ENCODE measurements at regions not wholly inside any gene's neighbourhood (a gene's known extent, or its start where the extent isn't known, plus 50 kb on each side); places are given as distances from the start of the nearest gene placed in this dataset.

- Histone ChIP-seq H3K36me3 (replicated peaks in 1 of 2; ENCODE audit: control insufficient read depth in 2 of 2, insufficient read depth in 2 of 2, low read length in 2 of 2) (no peaks in the 10 kb centered on the region), H3K18ac (ENCODE audit: low read length) (no peak overlapping the region), H2BK5ac (ENCODE audit: low read length) (no peak overlapping the region), H4K8ac (ENCODE audit: low read depth, low read length) (no peak overlapping the region), H3K23ac (ENCODE audit: low read depth, low read length, poor library complexity) (no peak overlapping the region), H3K4me3 (ENCODE audit: low read length in 2 of 2) (no peak overlapping the region), H3K14ac (ENCODE audit: low read length) (no peak overlapping the region), H3K9me3 (replicated peaks in 1 of 2; ENCODE audit: control insufficient read depth in 2 of 2, insufficient read depth in 1 of 2, low read depth in 1 of 2, low read length in 2 of 2) (peaks cover 0 to 3% of the 10 kb centered on the region in 2 donors), H3K27me3 (ENCODE audit: control insufficient read depth in 3 of 3, insufficient read depth in 3 of 3, low read depth in 1 of 3, low read length in 3 of 3) (peaks cover 0 to 44% (median 2%) of the 10 kb centered on the region in 3 experiments), H4K91ac (ENCODE audit: low read depth, low read length, poor library complexity) (no peak overlapping the region), H3K4me2 (ENCODE audit: insufficient read depth, low read length, poor library complexity, severe bottlenecking) (no peak overlapping the region), H2AK5ac (ENCODE audit: low read depth, low read length) (no peak overlapping the region), H2BK12ac (ENCODE audit: low read length) (no peak overlapping the region), H3K9ac (ENCODE audit: low read depth, low read length, poor library complexity) (no peak overlapping the region), H3K27ac (replicated peaks; ENCODE audit: low read length) (no peak overlapping the region), H3K4me1 (ENCODE audit: control insufficient read depth in 2 of 2, insufficient read depth in 1 of 2, low read depth in 1 of 2, low read length in 2 of 2) (peaks cover 5 to 13% of the 10 kb centered on the region in 2 donors), H3K4ac (ENCODE audit: low read length) (no peak overlapping the region), H2AFZ (ENCODE audit: low read length) (no peak overlapping the region), H2BK120ac (ENCODE audit: low read depth, low read length) (no peak overlapping the region), H3K79me1 (ENCODE audit: low read depth, low read length) (no peaks in the 10 kb centered on the region), H2BK15ac (ENCODE audit: low read length) (no peak overlapping the region)
- WGBS, 2 donors (ENCODE audit: extremely low coverage in 2 of 2, insufficient read length in 2 of 2, insufficient replicate concordance in 1 of 2), result no CpG with 5 or more reads among the region's 2 CpGs
- no peak for DNase-seq (ENCODE audit: low spot score)
Measured at GRCh38 chr1:22229379-22229778, 86.5 kb upstream of the WNT4 start.

- Histone ChIP-seq H3K27ac (replicated peaks; ENCODE audit: low read length) (no peak overlapping the region), H3K9ac (ENCODE audit: low read depth, low read length, poor library complexity) (no peak overlapping the region), H3K27me3 (ENCODE audit: control insufficient read depth in 3 of 3, insufficient read depth in 3 of 3, low read depth in 1 of 3, low read length in 3 of 3) (peaks cover 0 to 51% (median 11%) of the 10 kb centered on the region in 3 experiments), H4K91ac (ENCODE audit: low read depth, low read length, poor library complexity) (no peak overlapping the region), H3K36me3 (replicated peaks in 1 of 2; ENCODE audit: control insufficient read depth in 2 of 2, insufficient read depth in 2 of 2, low read length in 2 of 2) (no peaks in the 10 kb centered on the region), H3K4me3 (ENCODE audit: low read length in 2 of 2) (no peak overlapping the region), H2AFZ (ENCODE audit: low read length) (no peak overlapping the region), H3K79me1 (ENCODE audit: low read depth, low read length) (no peaks in the 10 kb centered on the region), H3K4me1 (ENCODE audit: control insufficient read depth in 2 of 2, insufficient read depth in 1 of 2, low read depth in 1 of 2, low read length in 2 of 2) (peaks cover 5 to 7% of the 10 kb centered on the region in 2 donors), H3K23ac (ENCODE audit: low read depth, low read length, poor library complexity) (no peak overlapping the region), H3K14ac (ENCODE audit: low read length) (no peak overlapping the region), H2BK15ac (ENCODE audit: low read length) (no peak overlapping the region), H3K18ac (ENCODE audit: low read length) (no peak overlapping the region), H3K4ac (ENCODE audit: low read length) (no peak overlapping the region), H2BK12ac (ENCODE audit: low read length) (no peak overlapping the region), H3K9me3 (replicated peaks in 1 of 2; ENCODE audit: control insufficient read depth in 2 of 2, insufficient read depth in 1 of 2, low read depth in 1 of 2, low read length in 2 of 2) (no peaks in the 10 kb centered on the region), H2BK120ac (ENCODE audit: low read depth, low read length) (no peak overlapping the region), H3K4me2 (ENCODE audit: insufficient read depth, low read length, poor library complexity, severe bottlenecking) (no peak overlapping the region), H2BK5ac (ENCODE audit: low read length) (no peak overlapping the region), H4K8ac (ENCODE audit: low read depth, low read length) (no peak overlapping the region), H2AK5ac (ENCODE audit: low read depth, low read length) (no peak overlapping the region)
- WGBS, 2 donors (ENCODE audit: extremely low coverage in 2 of 2, insufficient read length in 2 of 2, insufficient replicate concordance in 1 of 2), result no CpG with 5 or more reads among the region's 3 CpGs
- no peak for DNase-seq (ENCODE audit: low spot score)
Measured at GRCh38 chr1:22231068-22231593, 88.2 kb upstream of the WNT4 start.

GRCh38 chr1:22231995-22232690 lies 89.2 kb upstream of the WNT4 start:
- peaks cover 0 to 53% (median 18%) of the 10 kb centered on the region in 3 experiments for H3K27me3 ChIP-seq (ENCODE audit: control insufficient read depth in 3 of 3, insufficient read depth in 3 of 3, low read depth in 1 of 3, low read length in 3 of 3)

GRCh38 chr1:22233222-22233621 lies 90.3 kb upstream of the WNT4 start:
- Histone ChIP-seq H2BK5ac (ENCODE audit: low read length) (no peak overlapping the region), H2BK15ac (ENCODE audit: low read length) (no peak overlapping the region), H2BK120ac (ENCODE audit: low read depth, low read length) (no peak overlapping the region), H3K27ac (replicated peaks; ENCODE audit: low read length) (no peak overlapping the region), H2BK12ac (ENCODE audit: low read length) (no peak overlapping the region), H3K79me1 (ENCODE audit: low read depth, low read length) (no peaks in the 10 kb centered on the region), H3K4me2 (ENCODE audit: insufficient read depth, low read length, poor library complexity, severe bottlenecking) (no peak overlapping the region), H3K27me3 (ENCODE audit: control insufficient read depth in 3 of 3, insufficient read depth in 3 of 3, low read depth in 1 of 3, low read length in 3 of 3) (peaks cover 0 to 52% (median 25%) of the 10 kb centered on the region in 3 experiments), H3K14ac (ENCODE audit: low read length) (no peak overlapping the region), H3K23ac (ENCODE audit: low read depth, low read length, poor library complexity) (peak overlapping the region; percentile 25), H3K4me1 (ENCODE audit: control insufficient read depth in 2 of 2, insufficient read depth in 1 of 2, low read depth in 1 of 2, low read length in 2 of 2) (peaks cover 5 to 7% of the 10 kb centered on the region in 2 donors), H3K9me3 (replicated peaks in 1 of 2; ENCODE audit: control insufficient read depth in 2 of 2, insufficient read depth in 1 of 2, low read depth in 1 of 2, low read length in 2 of 2) (no peaks in the 10 kb centered on the region), H4K8ac (ENCODE audit: low read depth, low read length) (no peak overlapping the region), H3K9ac (ENCODE audit: low read depth, low read length, poor library complexity) (no peak overlapping the region), H3K36me3 (replicated peaks in 1 of 2; ENCODE audit: control insufficient read depth in 2 of 2, insufficient read depth in 2 of 2, low read length in 2 of 2) (no peaks in the 10 kb centered on the region), H3K4me3 (ENCODE audit: low read length in 2 of 2) (no peak overlapping the region), H3K18ac (ENCODE audit: low read length) (peak overlapping the region; percentile 11), H3K4ac (ENCODE audit: low read length) (no peak overlapping the region), H2AFZ (ENCODE audit: low read length) (no peak overlapping the region), H4K91ac (ENCODE audit: low read depth, low read length, poor library complexity) (no peak overlapping the region), H2AK5ac (ENCODE audit: low read depth, low read length) (no peak overlapping the region)
- no CpG with 5 or more reads among the region's 5 CpGs for WGBS, 2 donors (ENCODE audit: extremely low coverage in 2 of 2, insufficient read length in 2 of 2, insufficient replicate concordance in 1 of 2)
- no peak for DNase-seq (ENCODE audit: low spot score)

More at GRCh38 chr1:22231995-22232690, 89.2 kb upstream of the WNT4 start:
- H3K27ac ChIP-seq (replicated peaks; ENCODE audit: low read length), result no peak overlapping the region
- no peak overlapping the region for H4K91ac ChIP-seq (ENCODE audit: low read depth, low read length, poor library complexity)
- no peak overlapping the region for H2BK120ac ChIP-seq (ENCODE audit: low read depth, low read length)
- H3K14ac ChIP-seq (ENCODE audit: low read length), result no peak overlapping the region
- H3K36me3 ChIP-seq (replicated peaks in 1 of 2; ENCODE audit: control insufficient read depth in 2 of 2, insufficient read depth in 2 of 2, low read length in 2 of 2), result no peaks in the 10 kb centered on the region
- H3K9ac ChIP-seq (ENCODE audit: low read depth, low read length, poor library complexity), result no peak overlapping the region
- no peaks in the 10 kb centered on the region for H3K79me1 ChIP-seq (ENCODE audit: low read depth, low read length)
- no peak overlapping the region for H2BK5ac ChIP-seq (ENCODE audit: low read length)
- peaks cover 5 to 7% of the 10 kb centered on the region in 2 donors for H3K4me1 ChIP-seq (ENCODE audit: control insufficient read depth in 2 of 2, insufficient read depth in 1 of 2, low read depth in 1 of 2, low read length in 2 of 2)
- no peak overlapping the region for H2AK5ac ChIP-seq (ENCODE audit: low read depth, low read length)
- no peak overlapping the region for H2BK12ac ChIP-seq (ENCODE audit: low read length)
- no peak overlapping the region for H3K4ac ChIP-seq (ENCODE audit: low read length)
- no peak overlapping the region for H2AFZ ChIP-seq (ENCODE audit: low read length)
- H3K4me2 ChIP-seq (ENCODE audit: insufficient read depth, low read length, poor library complexity, severe bottlenecking), result no peak overlapping the region
- no peaks in the 10 kb centered on the region for H3K9me3 ChIP-seq (replicated peaks in 1 of 2; ENCODE audit: control insufficient read depth in 2 of 2, insufficient read depth in 1 of 2, low read depth in 1 of 2, low read length in 2 of 2)
- H3K18ac ChIP-seq (ENCODE audit: low read length), result no peak overlapping the region
- H4K8ac ChIP-seq (ENCODE audit: low read depth, low read length), result no peak overlapping the region
- H2BK15ac ChIP-seq (ENCODE audit: low read length), result no peak overlapping the region
- no CpG with 5 or more reads among the region's 6 CpGs for WGBS, 2 donors (ENCODE audit: extremely low coverage in 2 of 2, insufficient read length in 2 of 2, insufficient replicate concordance in 1 of 2)
- no peak for DNase-seq (ENCODE audit: low spot score)
- H3K23ac ChIP-seq (ENCODE audit: low read depth, low read length, poor library complexity), result no peak overlapping the region
- no peak overlapping the region for H3K4me3 ChIP-seq (ENCODE audit: low read length in 2 of 2)
